NCI-H1105 (cell line): ENCODE measurements at regions not wholly inside any gene's neighbourhood (a gene's known extent, or its start where the extent isn't known, plus 50 kb on each side); places are given as distances from the start of the nearest gene placed in this dataset.

ENCODE experiments used
- DNase-seq: peaks from one replicate; lab custom pipeline; 2025; lab: John Stamatoyannopoulos, UW

DNA sequence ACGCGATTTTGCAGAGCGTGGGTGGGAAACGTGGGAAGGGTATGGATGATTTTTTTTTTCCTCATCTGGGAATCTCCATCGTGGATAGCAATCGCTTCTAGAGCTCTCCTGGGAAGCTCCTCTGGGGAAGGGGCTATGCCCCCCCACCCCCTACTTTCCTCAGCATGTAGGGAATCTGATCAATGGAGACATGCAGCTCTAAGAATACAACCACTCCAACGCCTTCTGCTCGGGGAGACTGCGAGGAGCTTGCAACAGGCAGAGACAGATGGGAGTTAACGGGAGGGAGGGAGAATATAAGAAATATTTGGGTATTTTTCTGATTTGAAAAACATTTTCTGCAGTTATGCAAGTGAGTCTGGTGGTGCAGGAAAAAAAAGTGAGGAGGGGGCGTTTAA lies 104.6 kb upstream of the HSD17B12 start:
- no peak for DNase-seq

DNA sequence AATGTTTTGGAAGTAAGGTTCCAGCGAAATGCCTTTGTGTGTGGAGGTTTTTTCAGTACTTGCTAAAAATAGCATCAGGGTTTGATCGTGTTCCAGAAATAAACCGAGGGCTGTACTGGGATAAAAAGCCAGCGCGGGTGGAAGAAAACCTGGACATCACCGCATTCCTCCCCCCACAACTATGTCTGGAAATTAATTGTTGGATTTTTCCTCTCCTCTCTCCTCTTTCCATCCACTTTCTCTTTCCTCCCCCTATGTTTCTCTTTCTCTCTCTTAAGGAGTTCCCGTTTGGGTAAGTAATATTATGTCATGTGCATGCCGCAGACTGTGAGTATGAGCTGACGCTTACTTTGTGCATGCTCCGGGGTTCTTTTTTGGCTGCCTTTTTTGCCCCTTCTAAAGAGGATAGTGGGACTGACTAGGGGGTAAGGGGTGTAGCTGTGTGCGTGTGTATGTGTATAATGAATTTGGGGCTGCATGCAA lies 104.2 kb upstream of the HSD17B12 start:
- no peak for DNase-seq

DNA sequence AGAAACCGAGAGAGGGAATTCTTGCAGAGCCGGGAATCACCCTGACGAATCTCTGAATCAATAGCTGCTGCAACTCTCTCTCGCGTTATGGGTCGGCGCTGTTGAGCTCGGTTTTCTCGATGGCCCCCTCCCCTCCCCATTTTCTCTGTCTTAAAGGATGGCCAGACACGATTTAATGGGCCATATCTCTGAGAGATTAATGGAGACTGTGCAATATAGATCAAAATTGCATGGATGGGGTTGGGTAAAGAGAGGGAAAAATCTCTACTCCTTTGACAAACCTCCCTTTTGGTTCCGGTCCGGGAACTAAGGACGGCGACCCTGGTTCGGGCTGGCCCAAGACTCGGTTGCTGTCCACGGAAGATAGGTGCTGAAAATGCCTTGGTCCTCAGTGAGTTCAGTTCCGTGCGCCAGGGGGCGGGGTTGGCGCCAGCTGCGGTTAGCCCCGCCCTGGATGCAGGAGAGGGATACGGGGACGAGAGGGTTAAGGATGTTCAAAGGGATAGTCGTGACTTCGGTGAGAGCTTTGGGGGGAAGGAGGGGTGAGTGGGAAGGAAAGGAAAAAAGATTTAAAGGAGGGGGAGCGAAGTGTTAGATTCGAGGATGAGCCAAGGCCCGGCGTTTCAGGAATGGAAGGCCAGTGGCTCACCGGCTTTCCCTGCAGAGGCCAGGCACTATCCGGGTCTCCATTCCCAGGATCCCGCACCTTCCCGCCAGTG lies 103.6 kb upstream of the HSD17B12 start:
- no peak for DNase-seq

DNA sequence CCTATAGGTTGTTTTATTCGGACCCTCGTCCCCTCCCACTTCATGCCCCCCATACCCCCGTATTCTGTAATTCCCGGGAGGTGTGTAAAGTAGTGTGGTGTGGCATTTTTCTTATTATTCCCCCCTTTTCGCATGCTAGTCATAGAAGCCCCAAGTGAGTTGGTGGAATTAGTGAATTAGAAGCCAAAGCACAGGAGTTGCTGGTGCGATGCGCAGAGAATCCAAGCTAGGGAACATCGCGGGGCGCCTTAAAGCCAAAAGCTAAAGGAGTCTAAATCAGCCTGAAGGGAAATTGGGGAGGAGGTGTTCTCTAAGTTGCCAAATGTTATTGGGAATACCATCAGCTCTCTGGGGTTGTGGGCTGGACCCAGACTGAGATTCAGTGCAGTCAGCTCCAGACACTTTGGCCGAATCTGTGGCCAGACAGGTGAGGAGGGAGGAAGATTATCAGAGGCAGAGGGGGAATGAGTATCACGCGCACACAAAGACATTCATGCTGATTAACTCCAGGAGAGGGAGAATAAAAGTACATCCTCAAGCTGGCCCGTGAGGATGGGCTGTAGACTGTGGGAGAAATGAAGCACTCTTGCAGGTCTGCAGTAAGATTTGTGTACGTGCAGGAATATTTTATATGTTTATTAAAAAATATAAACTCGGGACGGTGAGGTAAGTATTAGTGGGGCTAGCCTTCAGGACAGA lies 102.8 kb upstream of the HSD17B12 start:
- no peak for DNase-seq

DNA sequence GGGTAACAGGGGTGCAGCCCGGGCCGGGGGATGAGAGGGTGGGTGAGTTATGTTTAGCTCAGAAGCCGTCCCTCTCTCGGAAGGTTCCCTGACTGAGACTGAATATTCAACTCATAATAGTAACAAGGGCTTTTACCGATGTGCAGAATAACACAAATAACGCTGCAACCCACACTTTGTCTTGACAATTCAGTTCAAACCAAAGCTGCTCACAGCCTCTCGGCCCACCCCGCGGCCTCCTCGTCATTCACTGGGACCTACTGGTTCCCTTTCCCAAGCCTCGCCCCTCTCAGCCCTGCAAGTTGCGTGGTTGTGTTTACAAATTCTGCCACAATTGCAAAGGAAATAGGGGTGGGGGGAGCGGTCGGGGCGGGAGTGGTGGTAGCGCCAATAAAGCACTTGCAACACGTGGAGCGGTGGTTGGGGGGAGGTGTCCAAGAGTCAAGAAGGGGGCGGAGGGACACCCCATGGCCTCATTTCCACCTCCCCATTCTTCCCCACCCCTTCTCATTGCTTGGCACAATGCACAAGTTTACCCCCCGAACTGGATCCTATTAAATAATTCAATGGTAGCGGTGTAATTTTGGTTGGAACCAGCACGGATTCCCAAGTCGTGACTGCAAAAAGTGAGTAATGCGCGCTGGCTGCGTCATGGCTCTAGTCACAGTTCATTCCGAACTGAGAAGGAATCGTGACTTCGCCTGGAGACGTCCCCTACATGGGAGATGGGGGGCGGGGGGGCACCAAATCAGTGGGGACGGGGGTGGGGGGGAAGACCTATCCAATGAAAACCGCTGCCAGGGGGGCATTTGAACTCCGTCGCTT lies 102.0 kb upstream of the HSD17B12 start:
- no peak for DNase-seq

DNA sequence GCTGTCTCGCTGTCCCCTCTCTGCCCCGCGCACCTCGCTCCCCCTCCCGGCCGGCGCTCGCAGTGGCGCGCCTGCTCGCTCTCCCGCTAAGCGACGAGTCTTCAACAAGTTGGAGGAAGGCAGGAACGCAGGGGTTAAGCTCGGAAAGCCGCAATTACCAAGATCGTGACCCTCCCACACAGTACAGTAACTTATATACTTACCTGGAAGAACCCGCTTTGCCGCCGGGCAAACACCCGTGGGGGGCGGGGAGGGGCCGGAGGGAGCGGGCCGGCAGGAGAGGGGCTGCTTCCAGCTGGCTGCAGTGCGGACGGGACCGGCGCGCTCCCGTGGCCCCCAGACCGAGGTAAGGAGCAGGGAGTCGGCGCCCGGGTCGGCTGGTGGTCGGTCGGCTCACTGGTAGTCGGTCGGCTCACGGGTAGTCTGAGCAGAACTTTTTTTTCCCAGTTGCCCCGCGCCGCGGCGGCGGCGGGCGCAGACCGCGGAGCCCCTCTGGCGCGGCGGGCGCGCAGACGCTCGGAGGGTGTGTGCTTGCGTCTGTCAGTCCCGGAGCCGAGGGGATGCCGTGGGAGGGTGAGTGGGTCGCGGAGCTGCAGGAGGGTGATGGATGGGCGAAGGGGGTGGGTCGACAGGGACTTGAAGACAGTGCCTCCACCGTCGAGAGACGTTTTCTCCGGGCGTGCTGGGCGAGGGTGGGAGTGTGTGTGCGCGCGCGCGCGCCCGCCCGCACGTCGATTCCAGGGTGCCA lies 101.2 kb upstream of the HSD17B12 start:
- peak; percentile 28 for DNase-seq

DNA sequence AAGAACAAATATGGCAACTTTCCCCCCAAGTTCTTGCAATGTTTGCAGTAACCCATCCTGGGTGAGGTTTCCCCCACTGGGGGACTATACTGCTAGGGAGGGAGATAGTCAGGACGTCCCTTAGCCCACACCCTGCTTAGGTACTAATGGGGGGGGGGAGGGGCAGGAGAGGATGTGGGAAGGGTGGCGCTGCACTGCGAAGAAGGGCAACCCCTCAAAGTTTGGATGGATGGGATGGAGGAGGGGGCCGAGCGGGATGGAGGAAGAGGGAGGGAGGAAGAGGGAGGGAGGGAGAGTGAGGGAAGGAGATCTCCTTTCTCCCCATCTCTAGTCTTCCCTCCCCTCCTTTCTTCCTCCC lies 100.6 kb upstream of the HSD17B12 start:
- no peak for DNase-seq

DNA sequence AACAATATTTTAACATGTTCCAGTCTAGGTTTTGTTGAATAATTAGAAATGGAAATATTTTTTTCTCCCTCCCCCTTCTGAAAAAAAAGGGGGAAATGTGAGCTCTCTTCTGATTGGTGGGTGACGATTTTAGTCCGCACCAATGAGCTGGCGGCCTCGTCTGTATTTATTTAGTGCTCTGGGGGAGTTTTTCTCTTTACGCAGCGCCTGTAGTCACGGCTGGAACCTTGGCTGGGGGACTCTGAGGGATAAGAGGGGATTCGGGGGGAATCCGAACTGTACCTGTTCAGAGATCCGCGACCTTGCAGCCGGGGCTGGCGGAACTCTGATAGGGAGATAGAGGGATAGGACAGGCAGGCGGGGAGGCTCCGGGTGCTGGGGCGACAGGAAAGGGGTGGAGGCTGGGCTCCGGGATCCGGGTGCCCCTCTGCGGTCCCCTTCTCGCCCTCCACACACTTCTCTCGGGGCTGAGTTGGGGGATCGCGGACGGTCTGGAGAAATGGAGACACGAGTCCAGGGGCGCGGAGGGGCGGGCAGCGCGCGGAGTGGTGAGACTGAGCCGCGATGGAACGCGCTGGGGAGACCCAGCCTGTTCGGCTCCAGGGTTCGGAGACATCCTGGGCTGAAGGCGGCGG lies 99.7 kb upstream of the HSD17B12 start:
- peak; percentile 28 for DNase-seq

DNA sequence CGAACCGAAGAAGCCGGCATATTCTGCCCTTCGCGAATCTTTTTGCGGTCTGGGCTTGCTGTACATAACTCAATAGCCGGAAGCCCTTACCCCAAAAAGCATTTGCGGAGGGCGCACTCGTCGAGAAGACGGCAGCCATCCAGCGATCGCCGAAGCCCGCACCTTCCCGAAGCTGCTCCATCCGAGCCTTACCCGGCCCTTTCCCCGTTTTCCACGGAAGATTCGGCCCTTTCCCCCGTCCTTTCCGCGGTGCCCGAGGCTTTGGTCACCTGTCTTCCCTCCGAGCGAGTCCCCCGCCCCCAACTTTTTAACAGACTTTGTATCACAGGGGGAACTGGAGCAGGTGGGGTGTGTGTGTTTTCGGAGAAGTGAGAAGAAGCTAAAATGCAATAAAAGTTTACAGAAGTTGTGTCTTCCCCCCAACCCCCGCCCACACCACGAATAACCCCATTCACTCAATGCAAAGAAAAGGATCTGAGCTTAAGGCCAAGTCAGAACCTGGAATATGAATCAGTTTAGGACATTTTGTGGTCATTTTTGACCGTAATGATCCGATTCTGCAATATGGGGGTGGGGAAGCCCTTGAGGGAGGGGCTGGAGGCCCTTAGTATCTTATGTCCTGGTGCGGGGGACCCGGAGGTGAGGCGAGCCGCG lies 99.0 kb upstream of the HSD17B12 start:
- no peak for DNase-seq

DNA sequence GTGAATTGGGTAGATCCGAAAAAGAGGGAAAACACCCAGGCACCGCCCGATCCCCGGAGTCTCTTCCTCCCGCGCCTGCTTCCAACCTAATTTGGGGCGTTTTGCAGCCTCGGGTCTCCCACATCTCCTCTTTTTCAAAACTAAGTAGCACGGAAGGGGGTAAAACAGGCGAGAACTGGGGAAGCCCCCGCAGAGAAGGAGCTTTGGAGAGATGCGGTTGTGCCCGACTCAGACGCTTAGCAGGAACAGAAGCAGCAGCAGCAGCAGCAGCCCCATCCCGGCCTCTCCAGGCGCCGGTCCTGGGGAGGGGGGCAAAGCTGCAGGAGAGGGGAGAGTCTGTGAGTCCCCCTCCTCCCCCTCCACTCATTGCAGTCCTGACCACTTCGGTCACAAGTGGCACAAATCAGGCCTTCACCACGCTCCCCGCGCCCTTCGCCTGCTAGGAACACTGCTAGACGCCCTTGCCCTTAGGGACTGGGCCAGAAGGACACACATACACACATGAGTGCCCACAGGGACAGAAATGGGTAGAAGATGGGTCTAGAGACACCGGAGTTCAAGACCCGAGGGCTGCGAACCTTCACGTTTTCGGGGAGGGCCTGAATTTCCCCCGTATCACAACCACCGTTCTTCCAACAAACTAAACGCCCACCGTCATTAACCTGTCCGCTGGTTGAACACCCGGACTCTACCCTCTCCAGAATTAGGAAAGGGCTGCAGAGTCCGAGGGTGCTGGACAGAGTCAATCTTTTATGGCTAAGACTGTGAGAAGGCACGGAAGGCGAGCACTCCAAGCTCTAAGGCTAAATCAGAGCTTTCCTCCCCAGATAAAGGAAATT lies 98.3 kb upstream of the HSD17B12 start:
- DNase-seq = no peak

DNA sequence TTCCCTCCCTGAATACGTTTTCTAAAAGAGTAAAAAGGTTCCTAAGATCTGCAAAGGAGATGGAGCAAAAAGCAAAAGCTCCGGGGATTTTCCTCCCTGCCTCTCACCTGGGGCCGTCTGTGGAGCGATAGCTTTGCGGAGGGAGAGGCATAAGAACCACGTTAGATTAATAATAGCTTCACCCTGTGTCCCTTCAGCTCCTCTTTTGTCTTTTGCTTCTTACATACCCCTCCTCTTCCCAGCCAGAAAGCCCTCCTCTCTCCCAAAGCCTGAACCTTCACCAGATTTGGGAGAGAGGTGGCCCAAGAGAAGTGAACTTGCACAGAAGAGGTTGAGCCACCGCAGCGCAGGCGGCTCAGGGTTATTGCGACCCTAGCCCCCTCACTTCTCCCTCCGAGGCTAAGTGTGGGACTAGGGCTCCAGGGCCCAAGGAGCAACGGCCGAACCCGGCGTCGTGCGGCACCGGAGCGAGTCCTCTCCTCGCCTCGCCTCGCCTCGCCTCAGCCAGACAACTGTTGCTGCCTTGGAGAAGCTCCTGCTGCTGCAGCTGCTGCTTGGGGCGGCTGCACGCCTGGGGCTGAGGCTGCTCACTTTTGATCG lies 97.6 kb upstream of the HSD17B12 start:
- DNase-seq = no peak

DNA sequence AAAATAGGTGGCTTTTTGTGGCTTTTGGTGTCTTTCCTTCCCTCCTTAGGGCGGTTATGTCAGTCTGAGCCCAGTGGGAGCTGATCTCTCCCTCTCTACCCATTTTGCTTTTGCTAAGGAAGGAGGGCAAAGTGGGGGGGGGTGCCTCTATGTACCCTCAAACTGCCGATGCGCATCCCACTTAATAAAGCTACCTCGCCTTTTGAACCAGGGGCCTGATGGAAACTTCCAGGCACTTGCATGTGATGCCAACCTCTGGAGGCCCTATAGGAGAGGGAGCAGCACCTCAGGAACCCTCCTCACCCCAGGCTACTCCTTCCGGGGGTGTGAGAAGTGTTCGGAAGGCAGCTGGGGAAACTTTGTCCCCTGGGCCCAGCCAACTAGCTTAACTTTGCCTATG lies 97.0 kb upstream of the HSD17B12 start:
- no peak for DNase-seq

DNA sequence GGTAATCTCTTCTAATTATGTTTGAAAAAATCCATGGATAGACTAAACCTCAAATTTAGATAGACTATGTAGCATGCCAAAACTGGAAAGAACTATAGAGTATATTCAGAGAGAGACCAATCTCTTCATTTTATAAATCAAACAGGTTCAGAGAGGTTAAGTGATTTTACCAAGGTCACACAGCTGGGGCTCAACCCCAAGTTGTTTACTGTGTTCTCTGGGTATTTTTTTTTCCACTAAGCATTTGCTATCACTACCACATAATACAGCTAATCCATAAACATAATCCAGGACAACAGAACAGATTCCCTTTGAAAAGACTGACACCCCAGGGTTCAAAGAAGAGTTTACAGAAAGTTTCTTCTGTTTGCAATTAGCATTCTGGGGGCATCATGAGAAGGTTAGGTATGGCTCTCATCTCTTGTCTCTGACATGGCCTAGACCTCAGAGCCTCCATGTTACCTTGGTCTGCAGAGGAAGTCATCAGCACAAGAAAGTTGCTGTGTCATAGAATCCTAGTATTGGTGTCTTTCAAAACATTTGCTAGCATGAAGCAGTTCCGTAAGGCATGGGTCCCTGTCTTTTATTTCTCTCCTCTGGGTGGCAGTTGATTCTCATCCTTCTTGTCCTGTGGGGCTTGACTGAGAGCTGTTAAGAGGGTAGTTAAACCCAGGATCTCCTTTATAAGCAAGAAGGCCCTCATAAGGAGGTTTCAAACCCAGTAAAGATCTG lies 94.5 kb upstream of the HSD17B12 start:
- DNase-seq = no peak

DNA sequence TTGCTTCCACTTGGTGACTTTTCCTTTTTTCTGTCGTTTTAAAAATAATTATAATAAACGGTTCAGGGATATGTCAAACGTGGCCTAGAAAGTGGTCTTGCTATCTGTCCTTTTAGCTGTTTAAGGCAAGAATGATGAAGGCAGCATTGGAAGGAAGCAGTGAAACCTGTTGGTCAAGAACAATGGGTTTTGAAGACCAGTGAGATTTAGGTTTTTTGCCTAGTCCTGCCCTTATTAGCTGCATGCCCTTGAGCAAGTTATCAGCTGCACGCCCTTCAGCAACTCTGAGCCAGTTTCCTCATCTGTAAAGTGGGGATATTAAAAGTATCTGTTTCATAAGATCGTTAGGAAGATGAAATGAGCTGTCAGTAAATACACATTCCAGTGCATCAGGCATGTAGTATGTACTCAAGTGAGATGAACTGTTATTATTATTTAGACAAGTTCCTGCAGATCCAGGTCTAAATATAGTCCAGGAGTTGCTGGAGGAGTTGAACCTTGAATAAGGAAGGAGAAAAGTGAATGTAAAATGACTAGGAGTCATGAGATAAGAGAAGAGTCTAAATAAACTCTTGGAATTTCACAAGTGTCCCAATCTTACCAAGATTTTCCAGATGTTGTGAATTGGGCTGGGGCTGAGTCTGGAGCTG lies 90.8 kb upstream of the HSD17B12 start:
- DNase-seq = no peak

DNA sequence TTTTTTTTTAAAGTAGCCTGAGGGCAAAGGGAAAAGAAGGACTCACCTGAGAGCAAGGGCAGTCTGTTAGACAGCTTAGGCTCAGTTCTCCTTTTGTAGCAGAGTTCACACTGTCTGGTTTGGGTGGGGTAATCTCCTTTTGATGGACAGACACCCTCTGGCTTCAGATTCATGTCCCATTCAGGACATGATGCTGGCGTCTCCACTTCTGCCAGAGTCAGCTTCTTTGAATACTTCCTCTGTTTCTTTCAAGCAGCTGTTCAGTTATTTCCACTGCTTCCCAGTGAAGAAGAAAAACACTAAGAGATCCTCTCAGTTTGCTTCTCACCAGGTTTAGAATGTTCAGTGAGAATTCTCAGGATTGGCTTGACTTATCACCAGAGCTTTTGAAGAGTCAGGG lies 79.0 kb upstream of the HSD17B12 start:
- no peak for DNase-seq

DNA sequence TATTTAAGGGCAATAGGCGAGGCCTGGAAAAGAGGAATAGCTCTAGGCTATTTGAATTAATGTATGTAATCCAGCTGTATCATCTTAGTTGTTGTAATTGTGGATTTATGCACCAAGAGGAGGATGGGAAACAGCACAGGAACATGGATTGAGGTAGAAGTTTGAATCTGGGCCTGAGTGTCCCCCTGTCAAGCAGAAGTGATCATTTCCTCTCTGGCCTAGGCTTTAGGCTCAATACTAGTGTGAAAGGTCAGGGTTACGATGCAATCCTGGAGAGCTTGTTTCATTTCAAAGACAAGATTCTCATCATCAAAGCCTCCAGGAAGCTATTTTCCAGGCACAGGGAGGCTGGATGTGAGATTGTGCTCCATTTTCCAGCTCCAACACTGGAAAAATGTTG lies 77.9 kb upstream of the HSD17B12 start:
- DNase-seq = no peak

DNA sequence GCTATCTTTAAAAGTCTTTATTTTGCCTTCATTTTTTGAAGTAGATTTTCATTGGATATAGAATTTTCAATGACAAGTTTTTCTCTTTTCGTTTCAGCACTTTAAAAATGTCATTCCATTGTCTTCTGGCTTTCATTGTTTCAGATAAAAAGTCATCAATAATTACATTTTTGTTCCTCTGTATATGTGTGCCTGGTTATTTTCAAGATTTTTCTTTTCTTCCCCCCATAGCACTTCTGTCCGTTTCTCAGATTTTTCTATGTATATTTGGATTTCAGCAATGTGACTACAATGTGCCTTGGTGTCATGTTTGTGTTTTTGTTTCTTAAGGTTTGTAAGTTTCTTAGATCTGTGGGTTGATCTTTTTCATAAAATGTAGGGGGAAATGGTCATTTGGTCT lies 66.3 kb upstream of the HSD17B12 start:
- DNase-seq = no peak

DNA sequence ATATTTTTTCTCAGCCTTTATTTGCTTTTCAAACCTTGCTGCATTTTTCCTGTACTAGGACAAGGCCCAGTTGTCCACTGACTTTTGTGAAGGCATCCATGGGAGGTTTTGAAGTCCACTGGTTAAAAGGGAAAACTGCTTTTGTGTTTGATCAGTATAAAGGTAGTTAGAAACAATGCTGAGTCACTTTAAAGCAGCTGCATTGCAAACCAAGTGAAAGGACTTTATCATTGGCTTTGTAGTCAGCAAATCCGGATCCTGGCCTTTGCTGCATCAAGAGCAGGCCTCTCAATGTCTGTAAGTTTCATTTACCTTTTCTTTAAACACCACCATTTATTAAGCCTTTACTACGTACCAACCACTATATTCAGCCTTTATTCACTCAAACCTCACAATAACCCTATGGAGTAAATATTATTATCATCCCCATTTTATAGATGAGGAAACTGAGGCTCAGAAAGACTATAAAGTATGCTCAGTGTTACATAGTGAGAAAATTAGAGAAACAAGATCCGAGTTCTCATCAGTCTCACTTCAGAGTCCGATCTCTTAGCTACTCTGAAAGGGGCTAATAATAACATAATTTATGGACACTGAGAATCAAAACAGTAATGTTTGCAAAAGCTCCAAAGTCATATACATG lies 60.6 kb upstream of the HSD17B12 start:
- no peak for DNase-seq
